Middle frontal gyrus (tissue), 1 donor: ENCODE measurements at regions not wholly inside any gene's neighbourhood (a gene's known extent, or its start where the extent isn't known, plus 50 kb on each side); places are given as distances from the start of the nearest gene placed in this dataset.
"Not testable (repeated sequence)": the region's sequence is repeated elsewhere in the genome, so short reads cannot be mapped to it uniquely, and the experiment has no call there.

ENCODE experiments used
- DNase-seq: peaks from one replicate; pipeline ENCODE4 v3.0.0-alpha.2; 2015; ENCODE audit warnings: low spot score; ENCODE audit errors: extremely low spot score

GRCh38 chr12:8282181-8282580 is 54.8 kb upstream of the FAM90A1 start:
- not testable (repeated sequence) for DNase-seq

GRCh38 chr12:8285681-8286080 is 58.3 kb upstream of the FAM90A1 start:
- not testable (repeated sequence) for DNase-seq

- not testable (repeated sequence) for DNase-seq
Observed at GRCh38 chr12:8291764-8292163, 64.3 kb upstream of the FAM90A1 start.

- DNase-seq = not testable (repeated sequence)
Observed at GRCh38 chr12:8294662-8295061, 67.2 kb upstream of the FAM90A1 start.

GRCh38 chr12:8308611-8309010 is 81.2 kb upstream of the FAM90A1 start:
- not testable (repeated sequence) for DNase-seq

GRCh38 chr12:8315997-8316396 is 88.6 kb upstream of the FAM90A1 start:
- not testable (repeated sequence) for DNase-seq

GRCh38 chr12:8317675-8318074 is 90.3 kb upstream of the FAM90A1 start:
- not testable (repeated sequence) for DNase-seq

- DNase-seq = not testable (repeated sequence)
Observed at GRCh38 chr12:8320251-8320730, 92.9 kb upstream of the FAM90A1 start.

GRCh38 chr12:8320791-8321370 is 93.5 kb upstream of the FAM90A1 start:
- DNase-seq = not testable (repeated sequence)

- DNase-seq = not testable (repeated sequence)
Observed at GRCh38 chr12:8325145-8325839, 97.9 kb upstream of the FAM90A1 start.

GRCh38 chr12:8328835-8329234 is 101.4 kb upstream of the FAM90A1 start:
- DNase-seq = not testable (repeated sequence)

- DNase-seq = not testable (repeated sequence)
Observed at GRCh38 chr12:8332373-8332772, 105.0 kb upstream of the FAM90A1 start.

GRCh38 chr12:8351073-8351472 is 104.7 kb upstream of the CLEC6A start:
- DNase-seq = not testable (repeated sequence)

- not testable (repeated sequence) for DNase-seq
Observed at GRCh38 chr12:8354741-8355140, 101.0 kb upstream of the CLEC6A start.

GRCh38 chr12:8355531-8355930 is 100.2 kb upstream of the CLEC6A start:
- DNase-seq = not testable (repeated sequence)

- not testable (repeated sequence) for DNase-seq
Observed at GRCh38 chr12:8373744-8374143, 82.0 kb upstream of the CLEC6A start.

- not testable (repeated sequence) for DNase-seq
Observed at GRCh38 chr12:8375122-8375521, 80.6 kb upstream of the CLEC6A start.

GRCh38 chr12:8377756-8378155 is 78.0 kb upstream of the CLEC6A start:
- not testable (repeated sequence) for DNase-seq

- not testable (repeated sequence) for DNase-seq
Observed at GRCh38 chr12:8382556-8382955, 73.2 kb upstream of the CLEC6A start.

- not testable (repeated sequence) for DNase-seq
Observed at GRCh38 chr12:8384686-8385085, 71.1 kb upstream of the CLEC6A start.

- DNase-seq = not testable (repeated sequence)
Observed at GRCh38 chr12:8385431-8385830, 70.3 kb upstream of the CLEC6A start.

GRCh38 chr12:8386661-8387060 is 69.1 kb upstream of the CLEC6A start:
- DNase-seq = not testable (repeated sequence)

GRCh38 chr12:8389296-8389695 is 66.5 kb upstream of the CLEC6A start:
- not testable (repeated sequence) for DNase-seq
